ENCODE measurements at regions not wholly inside any gene's neighbourhood (a gene's known extent, or its start where the extent isn't known, plus 50 kb on each side); places are given as distances from the start of the nearest gene placed in this dataset.

DNA sequence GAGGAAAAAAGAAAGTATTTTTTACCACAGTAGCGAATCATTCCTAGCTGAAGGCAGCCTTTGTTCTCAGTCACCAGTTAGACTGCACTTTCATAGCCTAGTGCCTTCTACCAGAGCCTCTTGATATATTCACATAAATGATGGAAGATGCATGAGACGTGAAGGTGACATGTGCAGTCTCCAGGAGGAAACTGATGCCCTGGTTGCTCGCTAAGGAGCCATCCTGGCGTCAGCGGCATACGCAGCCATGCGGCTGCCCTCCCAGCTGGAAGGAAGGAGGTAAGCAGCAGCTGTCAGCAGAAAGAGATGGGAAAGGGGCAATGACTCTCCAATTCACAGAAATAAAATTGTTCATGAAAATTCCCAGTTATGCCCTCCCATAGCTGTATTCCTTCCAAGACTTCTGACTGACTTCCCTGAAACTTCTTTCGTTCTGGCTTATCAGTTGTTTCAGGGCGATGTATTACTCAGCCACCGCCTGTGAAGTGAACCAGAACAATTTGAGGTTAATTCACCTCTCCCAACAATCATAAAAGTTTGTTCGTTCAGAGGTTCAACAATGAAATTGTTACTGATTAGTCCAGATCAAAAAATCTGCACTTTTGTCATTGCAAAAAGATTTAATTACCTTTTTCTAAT is 331.2 kb downstream of the NR2F1-AS1 start:
- TF ChIP-seq NANOG (IDR thresholded peaks at IDR 0.05; ENCODE audit: borderline replicate concordance) (no peak), CTCF (conservative IDR thresholded peaks at IDR 0.05; ENCODE audit: low read depth in 2 of 2) (no peak), POLR2AphosphoS5 (IDR thresholded peaks at IDR 0.05; ENCODE audit: low read depth) (no peak), EZH2 (IDR thresholded peaks at IDR 0.05; ENCODE audit: low read depth, unreplicated experiment) (no peak), ZNF114 (CRISPR knock-in tag; IDR thresholded peaks at IDR 0.05) (no peak), EZH2phosphoT487 (IDR thresholded peaks at IDR 0.05; ENCODE audit: unreplicated experiment) (no peak)
- TF ChIP-seq, protein P1, sequence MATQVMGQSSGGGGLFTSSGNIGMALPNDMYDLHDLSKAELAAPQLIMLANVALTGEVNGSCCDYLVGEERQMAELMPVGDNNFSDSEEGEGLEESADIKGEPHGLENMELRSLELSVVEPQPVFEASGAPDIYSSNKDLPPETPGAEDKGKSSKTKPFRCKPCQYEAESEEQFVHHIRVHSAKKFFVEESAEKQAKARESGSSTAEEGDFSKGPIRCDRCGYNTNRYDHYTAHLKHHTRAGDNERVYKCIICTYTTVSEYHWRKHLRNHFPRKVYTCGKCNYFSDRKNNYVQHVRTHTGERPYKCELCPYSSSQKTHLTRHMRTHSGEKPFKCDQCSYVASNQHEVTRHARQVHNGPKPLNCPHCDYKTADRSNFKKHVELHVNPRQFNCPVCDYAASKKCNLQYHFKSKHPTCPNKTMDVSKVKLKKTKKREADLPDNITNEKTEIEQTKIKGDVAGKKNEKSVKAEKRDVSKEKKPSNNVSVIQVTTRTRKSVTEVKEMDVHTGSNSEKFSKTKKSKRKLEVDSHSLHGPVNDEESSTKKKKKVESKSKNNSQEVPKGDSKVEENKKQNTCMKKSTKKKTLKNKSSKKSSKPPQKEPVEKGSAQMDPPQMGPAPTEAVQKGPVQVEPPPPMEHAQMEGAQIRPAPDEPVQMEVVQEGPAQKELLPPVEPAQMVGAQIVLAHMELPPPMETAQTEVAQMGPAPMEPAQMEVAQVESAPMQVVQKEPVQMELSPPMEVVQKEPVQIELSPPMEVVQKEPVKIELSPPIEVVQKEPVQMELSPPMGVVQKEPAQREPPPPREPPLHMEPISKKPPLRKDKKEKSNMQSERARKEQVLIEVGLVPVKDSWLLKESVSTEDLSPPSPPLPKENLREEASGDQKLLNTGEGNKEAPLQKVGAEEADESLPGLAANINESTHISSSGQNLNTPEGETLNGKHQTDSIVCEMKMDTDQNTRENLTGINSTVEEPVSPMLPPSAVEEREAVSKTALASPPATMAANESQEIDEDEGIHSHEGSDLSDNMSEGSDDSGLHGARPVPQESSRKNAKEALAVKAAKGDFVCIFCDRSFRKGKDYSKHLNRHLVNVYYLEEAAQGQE (IDR thresholded peaks at IDR 0.05; ENCODE audit: unreplicated experiment) = no peak

Measured in GM23338 (cell line).